ENCODE measurements at regions not wholly inside any gene's neighbourhood (a gene's known extent, or its start where the extent isn't known, plus 50 kb on each side); places are given as distances from the start of the nearest gene placed in this dataset.

GRCh38 chr15:62469478-62469873, 304.4 kb upstream of the C2CD4B start:
- Histone ChIP-seq H3K27me3 (ENCODE audit: control insufficient read depth, insufficient read depth, low read length) (no peaks in the 10 kb centered on the region), H3K9me3 (ENCODE audit: control insufficient read depth, insufficient read depth, low read length) (no peaks in the 10 kb centered on the region), H3K27ac (ENCODE audit: low read depth, low read length) (peak overlapping the region; percentile 92), H3K4me3 (ENCODE audit: low read depth, low read length) (no peak overlapping the region)
- DNase-seq (ENCODE audit: low read depth, low spot score), result no peak
- ChIA-PET POLR2A (interaction anchor here (1.1 to 1.2 kb wide), 5 partner anchors 9 to 78 kb away, joined by 3 to 5 read pairs (median 3); no protein-coding TSS in a partner anchor), CTCF (interaction anchor here (1.3 kb wide), 1 partner anchor 273 kb away, joined by 5 read pairs; no protein-coding TSS in a partner anchor)
- TF ChIP-seq CTCF (IDR thresholded peaks at IDR 0.05; ENCODE audit: low read depth, low read length), result no peak

GRCh38 chr15:62469874-62470688, 305.0 kb upstream of the C2CD4B start:
- TF ChIP-seq CTCF (IDR thresholded peaks at IDR 0.05; ENCODE audit: low read depth, low read length), result no peak
- H3K27me3 ChIP-seq (ENCODE audit: control insufficient read depth, insufficient read depth, low read length), result no peaks in the 10 kb centered on the region
- ChIA-PET POLR2A (interaction anchor here (0.5 to 1.2 kb wide), 6 partner anchors 10 to 288 kb away, joined by 3 to 5 read pairs (median 3); no protein-coding TSS in a partner anchor), CTCF (interaction anchor here (1.2 to 1.3 kb wide), 2 partner anchors 272 kb away, joined by 5 read pairs; no protein-coding TSS in a partner anchor)
- peak; percentile 54 for DNase-seq (ENCODE audit: low read depth, low spot score)
- no peak overlapping the region for H3K4me3 ChIP-seq (ENCODE audit: low read depth, low read length)
- H3K9me3 ChIP-seq (ENCODE audit: control insufficient read depth, insufficient read depth, low read length), result no peaks in the 10 kb centered on the region
- H3K27ac ChIP-seq (ENCODE audit: low read depth, low read length), result peak overlapping the region; percentile 92

- Histone ChIP-seq H3K9me3 (ENCODE audit: control insufficient read depth, insufficient read depth, low read length) (no peaks in the 10 kb centered on the region), H3K27ac (ENCODE audit: low read depth, low read length) (no peak overlapping the region), H3K4me3 (ENCODE audit: low read depth, low read length) (no peak overlapping the region), H3K27me3 (ENCODE audit: control insufficient read depth, insufficient read depth, low read length) (no peaks in the 10 kb centered on the region)
- DNase-seq (ENCODE audit: low read depth, low spot score), result no peak
- TF ChIP-seq CTCF (IDR thresholded peaks at IDR 0.05; ENCODE audit: low read depth, low read length), result no peak
- ChIA-PET CTCF (no interaction called here), POLR2A (no interaction called here)
These were observed 307.7 kb upstream of the C2CD4B start for GRCh38 chr15:62472616-62473299.

GRCh38 chr15:62474021-62474770, 309.1 kb upstream of the C2CD4B start:
- CTCF ChIA-PET, result no interaction called here
- Histone ChIP-seq H3K4me3 (ENCODE audit: low read depth, low read length) (no peak overlapping the region), H3K27ac (ENCODE audit: low read depth, low read length) (no peak overlapping the region), H3K27me3 (ENCODE audit: control insufficient read depth, insufficient read depth, low read length) (no peaks in the 10 kb centered on the region), H3K9me3 (ENCODE audit: control insufficient read depth, insufficient read depth, low read length) (no peaks in the 10 kb centered on the region)
- no peak for DNase-seq (ENCODE audit: low read depth, low spot score)
- POLR2A ChIA-PET, result no interaction called here
- no peak for TF ChIP-seq CTCF (IDR thresholded peaks at IDR 0.05; ENCODE audit: low read depth, low read length)

Measured in AG04450 (cell line).